HG03354 (cell line): ENCODE measurements at regions not wholly inside any gene's neighbourhood (a gene's known extent, or its start where the extent isn't known, plus 50 kb on each side); places are given as distances from the start of the nearest gene placed in this dataset.
"Not testable (repeated sequence)": the region's sequence is repeated elsewhere in the genome, so short reads cannot be mapped to it uniquely, and the experiment has no call there.

Experiments
- ATAC-seq: cut with Tn5 transposase; IDR thresholded peaks from one replicate; pipeline ENCODE4 v1.9.1; 2021; ENCODE audit warnings: mild to moderate bottlenecking; ENCODE audit not compliant: unreplicated experiment, poor library complexity, severe bottlenecking

- no peak for ATAC-seq
Measured at GRCh38 chr7:17549406-17549805, 251.0 kb downstream of the AHR start.

GRCh38 chr7:17552373-17552772 lies 253.9 kb downstream of the AHR start:
- no peak for ATAC-seq

GRCh38 chr7:17552952-17553351 lies 254.5 kb downstream of the AHR start:
- ATAC-seq: no peak

- no peak for ATAC-seq
Measured at GRCh38 chr7:17554341-17555015, 256.0 kb downstream of the AHR start.

- ATAC-seq: no peak
Measured at GRCh38 chr7:17556247-17556956, 257.9 kb downstream of the AHR start.

- ATAC-seq: no peak
Measured at GRCh38 chr7:17557251-17557671, 258.8 kb downstream of the AHR start.

GRCh38 chr7:17558135-17558534 lies 259.7 kb downstream of the AHR start:
- no peak for ATAC-seq

GRCh38 chr7:17558558-17559332 lies 260.3 kb downstream of the AHR start:
- ATAC-seq: no peak

GRCh38 chr7:17559388-17559787 lies 260.9 kb downstream of the AHR start:
- ATAC-seq: no peak

- ATAC-seq: no peak
Measured at GRCh38 chr7:17560516-17560915, 262.1 kb downstream of the AHR start.

- ATAC-seq: no peak
Measured at GRCh38 chr7:17560966-17561365, 262.5 kb downstream of the AHR start.

GRCh38 chr7:17564678-17565212 lies 266.3 kb downstream of the AHR start:
- ATAC-seq: no peak

GRCh38 chr7:17580141-17580540 lies 281.7 kb downstream of the AHR start:
- no peak for ATAC-seq

GRCh38 chr7:17580856-17581255 lies 282.4 kb downstream of the AHR start:
- ATAC-seq: no peak

GRCh38 chr7:17581301-17581700 lies 282.8 kb downstream of the AHR start:
- no peak for ATAC-seq

GRCh38 chr7:17582696-17583095 lies 284.2 kb downstream of the AHR start:
- ATAC-seq: not testable (repeated sequence)

- no peak for ATAC-seq
Measured at GRCh38 chr7:17583786-17584185, 285.3 kb downstream of the AHR start.

GRCh38 chr7:17584822-17585221 lies 286.4 kb downstream of the AHR start:
- ATAC-seq: no peak

GRCh38 chr7:17586711-17587110 lies 288.3 kb downstream of the AHR start:
- no peak for ATAC-seq

GRCh38 chr7:17588730-17589129 lies 290.3 kb downstream of the AHR start:
- ATAC-seq: no peak
